H1 (cell line): ENCODE measurements at regions not wholly inside any gene's neighbourhood (a gene's known extent, or its start where the extent isn't known, plus 50 kb on each side); places are given as distances from the start of the nearest gene placed in this dataset.
"Not testable (repeated sequence)": the region's sequence is repeated elsewhere in the genome, so short reads cannot be mapped to it uniquely, and the experiment has no call there.

Source experiments
- CTCF ChIA-PET: fragments of 300-600 bp; sonication (Branson Sonifier 250); formaldehyde crosslinking; loops from one replicate; lab custom pipeline; 2021; ENCODE audit not compliant: partially characterized antibody; lab: Charles Lee
- POLR2A ChIA-PET: fragments of 300-600 bp; sonication (Branson Sonifier 250); formaldehyde crosslinking; loops from one replicate; lab custom pipeline; 2021; ENCODE audit warnings: inconsistent platforms; ENCODE audit not compliant: partially characterized antibody; lab: Charles Lee
- DNase-seq, 2 experiments: peaks; one replicate each; pipeline versions ENCODE4 v3.0.0 to v3.0.0-alpha.2; 2010 to 2022; ENCODE audit warnings: low spot score in 2 of 2, low read depth in 1 of 2, mixed read lengths in 1 of 2
- FAIRE-seq: peaks from 2 replicates; lab custom pipeline; 2011; peaks lifted over from hg19 to GRCh38; lab: Jason Lieb, UNC
- H2AFZ ChIP-seq: 2 replicates; pipeline ENCODE4 v1.8.1; 2012; ENCODE audit warnings: low read length, inconsistent platforms
- H2AK5ac ChIP-seq: 2 replicates; pipeline ENCODE4 v1.6.1; 2013; ENCODE audit warnings: low read depth, low read length
- H2BK120ac ChIP-seq: replicated peaks from 2 replicates; pipeline ENCODE3; 2013; ENCODE audit warnings: low read depth, low read length, inconsistent platforms
- H2BK12ac ChIP-seq: 2 replicates; pipeline ENCODE4 v1.6.1; 2013; ENCODE audit warnings: low read depth, low read length
- H2BK15ac ChIP-seq: 2 replicates; pipeline ENCODE4 v1.6.1; 2013; ENCODE audit warnings: low read length
- H2BK20ac ChIP-seq: 2 replicates; pipeline ENCODE4 v1.6.1; 2013; ENCODE audit warnings: low read length
- H2BK5ac ChIP-seq: 2 replicates; pipeline ENCODE4 v1.6.1; 2013; ENCODE audit warnings: low read depth, low read length
- H3K14ac ChIP-seq: 2 replicates; pipeline ENCODE4 v1.6.1; 2013; ENCODE audit warnings: inconsistent platforms; ENCODE audit not compliant: insufficient read length
- H3K18ac ChIP-seq: 2 replicates; pipeline ENCODE4 v1.6.1; 2013; ENCODE audit warnings: low read length; ENCODE audit errors: extremely low read depth
- H3K23ac ChIP-seq: 2 replicates; pipeline ENCODE4 v1.6.1; 2013; ENCODE audit warnings: inconsistent platforms; ENCODE audit not compliant: insufficient read length
- H3K23me2 ChIP-seq: 2 replicates; pipeline ENCODE4 v1.6.1; 2013; ENCODE audit warnings: low read depth, low read length
- H3K27ac ChIP-seq: 2 replicates; pipeline ENCODE4 v1.6.1; 2011; ENCODE audit warnings: low read depth, low read length, inconsistent platforms
- H3K27me3 ChIP-seq, 4 experiments: replicated peaks in 1 of 4; 1 replicate in 1 of 4; 2 replicates in 3 of 4; pipeline versions ENCODE4 v1.6.1 to v1.8.1; 2011 to 2013; ENCODE audit warnings: low read length in 3 of 4, mild to moderate bottlenecking in 3 of 4, inconsistent platforms in 2 of 4, mixed read lengths in 2 of 4, moderate library complexity in 1 of 4; ENCODE audit not compliant: control insufficient read depth in 3 of 4, insufficient read depth in 3 of 4; ENCODE audit errors: extremely low read depth in 1 of 4
- H3K36me3 ChIP-seq, 4 experiments: 2 replicates each; pipeline versions ENCODE4 v1.6.1 to v1.8.1; 2011 to 2013; ENCODE audit warnings: mild to moderate bottlenecking in 4 of 4, low read length in 3 of 4, moderate library complexity in 2 of 4, control low read depth in 1 of 4, inconsistent platforms in 1 of 4; ENCODE audit not compliant: insufficient read depth in 4 of 4, control insufficient read depth in 2 of 4
- H3K4ac ChIP-seq: replicated peaks from 2 replicates; pipeline ENCODE3; 2013; ENCODE audit warnings: low read length, low read depth, mixed read lengths, inconsistent platforms; ENCODE audit not compliant: insufficient read length
- H3K4me1 ChIP-seq, 4 experiments: replicated peaks in 1 of 4; 1 replicate in 1 of 4; 2 replicates in 3 of 4; pipeline versions ENCODE4 v1.6.1 to v1.8.1; 2011 to 2013; ENCODE audit warnings: low read length in 3 of 4, inconsistent platforms in 2 of 4, mixed read lengths in 1 of 4; ENCODE audit not compliant: insufficient read depth in 4 of 4, control insufficient read depth in 3 of 4
- H3K4me2 ChIP-seq, 2 experiments: 2 replicates each; pipeline versions ENCODE4 v1.6.1 to v1.8.1; 2011 to 2013; ENCODE audit warnings: low read depth in 2 of 2, low read length in 2 of 2, control low read depth in 1 of 2, inconsistent platforms in 1 of 2, mild to moderate bottlenecking in 1 of 2; ENCODE audit not compliant: insufficient read depth in 1 of 2
- H3K4me3 ChIP-seq, 4 experiments: fragments of 200-600, 300-600 bp in 1 of 4; sonication (generic), shearing (Covaris generic), sonication (Bioruptor Twin) in 1 of 4; 2 replicates each; pipeline versions ENCODE4 v1.5.1 to v1.8.1; 2011 to 2016; ENCODE audit warnings: low read length in 4 of 4, low read depth in 3 of 4, control low read depth in 2 of 4, inconsistent platforms in 2 of 4, mild to moderate bottlenecking in 2 of 4, mixed read lengths in 1 of 4, moderate library complexity in 1 of 4; ENCODE audit not compliant: insufficient read depth in 2 of 4; ENCODE audit errors: extremely low read depth in 1 of 4
- H3K56ac ChIP-seq: replicated peaks from 2 replicates; pipeline ENCODE3; 2013; ENCODE audit warnings: low read depth, mild to moderate bottlenecking, mixed read lengths, low read length, inconsistent platforms; ENCODE audit not compliant: insufficient read length
- H3K79me1 ChIP-seq: 2 replicates; pipeline ENCODE4 v1.6.1; 2013; ENCODE audit warnings: low read depth, low read length, control low read depth
- H3K79me2 ChIP-seq, 2 experiments: 2 replicates each; pipeline versions ENCODE4 v1.6.1 to v1.8.1; 2012 to 2013; ENCODE audit warnings: low read length in 2 of 2, mild to moderate bottlenecking in 2 of 2, inconsistent platforms in 1 of 2; ENCODE audit not compliant: insufficient read depth in 2 of 2, control insufficient read depth in 1 of 2
- H3K9ac ChIP-seq, 4 experiments: replicated peaks in 1 of 4; 1 replicate in 1 of 4; 2 replicates in 3 of 4; pipeline versions ENCODE4 v1.6.1 to v1.8.1; 2011 to 2013; ENCODE audit warnings: low read depth in 3 of 4, low read length in 3 of 4, control low read depth in 2 of 4, mild to moderate bottlenecking in 2 of 4, moderate library complexity in 2 of 4, inconsistent platforms in 1 of 4; ENCODE audit errors: extremely low read depth in 1 of 4
- H3K9me3 ChIP-seq, 2 experiments: 2 replicates each; pipeline versions ENCODE4 v1.6.1 to v1.8.1; 2012 to 2013; ENCODE audit warnings: mild to moderate bottlenecking in 2 of 2, moderate library complexity in 2 of 2, control low read depth in 1 of 2, inconsistent platforms in 1 of 2, low read depth in 1 of 2, low read length in 1 of 2, mixed read lengths in 1 of 2; ENCODE audit not compliant: insufficient read depth in 2 of 2
- H4K20me1 ChIP-seq, 2 experiments: replicated peaks in 1 of 2; 2 replicates each; pipeline versions ENCODE3 to v1.8.1; 2011 to 2013; ENCODE audit warnings: inconsistent platforms in 2 of 2, low read length in 2 of 2, mild to moderate bottlenecking in 1 of 2; ENCODE audit not compliant: insufficient read depth in 2 of 2, control insufficient read depth in 1 of 2
- H4K5ac ChIP-seq: 2 replicates; pipeline ENCODE4 v1.6.1; 2013; ENCODE audit warnings: low read length, low read depth, mixed read lengths, inconsistent platforms; ENCODE audit not compliant: insufficient read length
- H4K8ac ChIP-seq: 2 replicates; pipeline ENCODE4 v1.8.0; 2013; ENCODE audit warnings: mild to moderate bottlenecking, moderate library complexity, low read length, inconsistent platforms; ENCODE audit not compliant: insufficient read depth; ENCODE audit errors: extremely low read depth
- H4K91ac ChIP-seq: replicated peaks from 2 replicates; pipeline ENCODE3; 2013; ENCODE audit warnings: low read length, mixed read lengths, inconsistent platforms; ENCODE audit not compliant: insufficient read length
- WGBS, 2 experiments: shearing (Covaris generic) in 1 of 2; methylation state at CpG; one replicate each; pipeline versions ENCODE4 v1.1.6 to v1.1.7; 2013 to 2015; ENCODE audit warnings: low lambda C conversion rate in 2 of 2, mixed read lengths in 2 of 2, inconsistent platforms in 1 of 2, low coverage in 1 of 2, missing lambda C conversion rate in 1 of 2; ENCODE audit not compliant: insufficient replicate concordance in 2 of 2, insufficient coverage in 1 of 2, insufficient read length in 1 of 2; ENCODE audit errors: extremely low coverage in 1 of 2, missing lambda C conversion rate in 1 of 2; 5-methylcytosine and 5-hydroxymethylcytosine counted together

DNA sequence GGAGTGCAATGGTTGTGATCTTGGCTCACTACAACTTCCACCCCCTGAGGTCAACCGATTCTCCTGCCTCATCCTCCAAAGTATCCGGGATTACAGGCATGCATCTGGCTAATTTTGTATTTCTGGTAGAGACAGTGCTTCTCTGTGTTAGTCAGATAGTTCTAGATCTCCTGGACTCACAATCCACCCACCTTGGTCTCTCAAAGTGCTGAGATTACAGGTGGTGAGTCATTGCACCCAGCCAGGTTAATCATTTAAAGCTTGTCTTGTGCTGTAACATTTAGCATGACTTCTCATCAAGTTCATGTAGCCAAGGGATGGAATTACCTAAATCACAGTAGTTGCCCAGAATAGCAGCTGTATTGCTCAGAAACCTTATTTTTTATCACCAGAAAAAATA, 92.8 kb downstream of the CDY2A start:
- H3K23ac ChIP-seq, H3K4ac ChIP-seq, H3K9ac ChIP-seq, H2BK5ac ChIP-seq, H2AK5ac ChIP-seq, H3K4me2 ChIP-seq, CTCF ChIA-PET, H4K5ac ChIP-seq, H3K79me1 ChIP-seq, H2BK15ac ChIP-seq, H2BK12ac ChIP-seq, POLR2A ChIA-PET, H3K56ac ChIP-seq, H3K36me3 ChIP-seq, H2BK120ac ChIP-seq, H4K91ac ChIP-seq, H3K23me2 ChIP-seq, H3K18ac ChIP-seq, H3K14ac ChIP-seq, H3K27ac ChIP-seq, H4K8ac ChIP-seq, H4K20me1 ChIP-seq, FAIRE-seq, DNase-seq, H3K9me3 ChIP-seq, H2AFZ ChIP-seq, H3K27me3 ChIP-seq, H2BK20ac ChIP-seq, H3K79me2 ChIP-seq, H3K4me3 ChIP-seq, H3K4me1 ChIP-seq: not testable (repeated sequence)
- WGBS, 2 experiments: no CpG with 5 or more reads among the region's 2 CpGs

GRCh38 chrY:18137718-18138117, 112.1 kb downstream of the CDY2A start:
- not testable (repeated sequence) for H3K79me2 ChIP-seq, H3K27me3 ChIP-seq
- WGBS, 2 experiments: no CpG with 5 or more reads among the region's 3 CpGs

More at GRCh38 chrY:18137718-18138117, 112.1 kb downstream of the CDY2A start:
- H3K9me3 ChIP-seq, H3K23me2 ChIP-seq, H3K4me1 ChIP-seq, H2BK120ac ChIP-seq, H3K14ac ChIP-seq, H4K5ac ChIP-seq, H2BK20ac ChIP-seq, H4K8ac ChIP-seq, H3K4me2 ChIP-seq, POLR2A ChIA-PET, H3K27ac ChIP-seq, H2AK5ac ChIP-seq, H3K23ac ChIP-seq, H2BK12ac ChIP-seq, H4K20me1 ChIP-seq, FAIRE-seq, H2AFZ ChIP-seq, H4K91ac ChIP-seq, H3K4me3 ChIP-seq, H3K79me1 ChIP-seq, H3K56ac ChIP-seq, H2BK5ac ChIP-seq, H3K18ac ChIP-seq, H3K4ac ChIP-seq, CTCF ChIA-PET, H3K9ac ChIP-seq, H2BK15ac ChIP-seq, DNase-seq, H3K36me3 ChIP-seq: not testable (repeated sequence)
